HG03521 (cell line): ENCODE measurements at regions not wholly inside any gene's neighbourhood (a gene's known extent, or its start where the extent isn't known, plus 50 kb on each side); places are given as distances from the start of the nearest gene placed in this dataset.

Experiments
- ATAC-seq: cut with Tn5 transposase; IDR thresholded peaks from one replicate; pipeline ENCODE4 v1.9.1; 2021; ENCODE audit warnings: mild to moderate bottlenecking, moderate library complexity; ENCODE audit not compliant: unreplicated experiment

- no peak for ATAC-seq
Measured at GRCh38 chr6:153645326-153645725, 393.7 kb upstream of the OPRM1 start.

- no peak for ATAC-seq
Measured at GRCh38 chr6:153644000-153644399, 395.0 kb upstream of the OPRM1 start.

GRCh38 chr6:153634416-153634815 is 404.6 kb upstream of the OPRM1 start:
- no peak for ATAC-seq

GRCh38 chr6:153625089-153625488 is 414.0 kb upstream of the OPRM1 start:
- no peak for ATAC-seq

GRCh38 chr6:153624528-153624927 is 414.5 kb upstream of the OPRM1 start:
- ATAC-seq: no peak

GRCh38 chr6:153623496-153623895 is 415.5 kb upstream of the OPRM1 start:
- ATAC-seq: no peak

- no peak for ATAC-seq
Measured at GRCh38 chr6:153621491-153621890, 417.5 kb upstream of the OPRM1 start.

GRCh38 chr6:153621070-153621469 is 418.0 kb upstream of the OPRM1 start:
- no peak for ATAC-seq

GRCh38 chr6:153618371-153619322 is 420.4 kb upstream of the OPRM1 start:
- no peak for ATAC-seq

GRCh38 chr6:153616506-153616905 is 422.5 kb upstream of the OPRM1 start:
- ATAC-seq: no peak

GRCh38 chr6:153613719-153614455 is 425.2 kb upstream of the OPRM1 start:
- ATAC-seq: no peak

- ATAC-seq: no peak
Measured at GRCh38 chr6:153602401-153602800, 436.6 kb upstream of the OPRM1 start.

- no peak for ATAC-seq
Measured at GRCh38 chr6:153599901-153600300, 439.1 kb upstream of the OPRM1 start.

GRCh38 chr6:153595903-153596302 is 443.1 kb upstream of the OPRM1 start:
- no peak for ATAC-seq

- ATAC-seq: no peak
Measured at GRCh38 chr6:153594871-153595270, 444.2 kb upstream of the OPRM1 start.

- no peak for ATAC-seq
Measured at GRCh38 chr6:153591159-153591558, 447.9 kb upstream of the OPRM1 start.

GRCh38 chr6:153590411-153590810 is 448.6 kb upstream of the OPRM1 start:
- ATAC-seq: no peak

GRCh38 chr6:153588330-153588729 is 450.7 kb upstream of the OPRM1 start:
- no peak for ATAC-seq

- ATAC-seq: no peak
Measured at GRCh38 chr6:153583685-153584084, 452.6 kb upstream of the RGS17 start.

GRCh38 chr6:153580776-153581175 is 449.7 kb upstream of the RGS17 start:
- no peak for ATAC-seq

GRCh38 chr6:153575528-153575927 is 444.4 kb upstream of the RGS17 start:
- no peak for ATAC-seq

GRCh38 chr6:153574231-153574630 is 443.1 kb upstream of the RGS17 start:
- no peak for ATAC-seq
